HG03442 (cell line): ENCODE measurements at regions not wholly inside any gene's neighbourhood (a gene's known extent, or its start where the extent isn't known, plus 50 kb on each side); places are given as distances from the start of the nearest gene placed in this dataset.
"Not testable (repeated sequence)": the region's sequence is repeated elsewhere in the genome, so short reads cannot be mapped to it uniquely, and the experiment has no call there.

Source experiments
- ATAC-seq: cut with Tn5 transposase; IDR thresholded peaks from one replicate; pipeline ENCODE4 v1.9.1; 2021; ENCODE audit warnings: mild to moderate bottlenecking, moderate library complexity; ENCODE audit not compliant: unreplicated experiment

DNA sequence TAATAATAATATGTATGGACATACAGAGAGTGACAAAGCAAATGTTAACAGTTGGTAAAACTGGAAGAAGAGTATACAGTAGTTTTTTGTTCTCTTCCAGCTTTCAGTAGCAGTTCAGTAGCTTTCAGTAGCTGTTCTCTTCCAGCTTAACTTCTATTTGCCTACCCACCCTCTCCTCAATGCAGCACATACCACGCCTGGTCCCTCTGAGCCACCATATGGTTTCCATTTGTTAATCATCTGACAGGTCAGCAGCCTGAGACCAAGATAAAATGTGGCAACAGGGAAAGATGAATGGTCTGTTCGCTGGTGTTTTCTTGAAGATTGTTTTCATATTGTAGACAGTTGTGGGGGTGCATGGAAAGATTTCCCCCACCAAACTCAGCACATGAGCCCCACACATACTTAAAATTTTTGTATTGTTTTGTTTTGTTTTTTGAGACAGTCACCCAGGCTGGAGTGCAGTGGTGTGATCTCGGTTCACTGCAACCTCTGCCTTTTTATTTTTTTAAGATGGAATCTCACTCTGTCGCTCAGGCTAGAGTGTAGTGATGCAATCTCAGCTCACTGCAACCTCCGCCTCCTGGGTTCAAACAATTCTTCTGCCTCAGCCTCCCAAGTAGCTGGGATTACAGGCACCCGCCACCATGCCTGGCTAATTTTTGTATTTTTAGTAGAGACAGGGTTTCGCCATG is 56.8 kb downstream of the ATP6V0E2 start:
- not testable (repeated sequence) for ATAC-seq

DNA sequence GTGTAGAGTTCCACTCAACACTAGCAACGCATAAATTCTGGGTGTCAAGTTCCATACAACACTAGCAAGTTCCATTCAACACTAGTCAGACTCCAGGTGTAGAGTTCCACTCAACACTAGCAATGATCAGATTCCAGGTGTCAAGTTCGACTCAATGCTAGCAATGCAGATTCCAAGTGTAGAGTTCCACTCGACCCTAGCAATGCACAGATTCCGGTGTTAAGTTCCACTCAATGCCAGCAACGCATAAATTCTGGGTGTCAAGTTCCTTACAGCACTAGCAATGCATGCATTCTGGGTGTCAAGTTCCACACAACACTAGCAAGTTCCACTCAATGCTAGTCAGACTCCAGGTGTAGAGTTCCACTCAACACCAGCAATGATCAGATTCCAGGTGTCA is 60.0 kb downstream of the ATP6V0E2 start:
- ATAC-seq, result not testable (repeated sequence)

DNA sequence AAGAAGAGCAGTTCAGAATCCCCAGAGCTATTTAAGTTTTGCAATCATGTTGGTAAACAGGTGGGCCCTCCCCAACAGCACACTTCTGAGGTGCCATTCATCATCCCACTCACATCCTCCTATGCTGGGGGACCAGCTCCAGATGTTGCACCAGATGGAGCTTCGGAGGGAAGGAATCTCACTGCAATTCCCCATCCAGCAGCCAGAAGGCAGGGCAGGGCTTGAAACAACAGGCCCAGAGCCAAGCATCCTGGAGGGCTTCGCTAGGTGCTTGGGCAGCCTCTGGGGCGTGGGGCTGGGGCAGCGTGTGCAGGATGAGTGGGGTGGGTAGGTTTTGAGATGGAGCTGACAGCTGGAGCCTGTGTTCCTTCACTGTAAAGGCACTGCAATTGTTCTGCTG is 73.6 kb downstream of the ATP6V0E2 start:
- ATAC-seq, result not testable (repeated sequence)

DNA sequence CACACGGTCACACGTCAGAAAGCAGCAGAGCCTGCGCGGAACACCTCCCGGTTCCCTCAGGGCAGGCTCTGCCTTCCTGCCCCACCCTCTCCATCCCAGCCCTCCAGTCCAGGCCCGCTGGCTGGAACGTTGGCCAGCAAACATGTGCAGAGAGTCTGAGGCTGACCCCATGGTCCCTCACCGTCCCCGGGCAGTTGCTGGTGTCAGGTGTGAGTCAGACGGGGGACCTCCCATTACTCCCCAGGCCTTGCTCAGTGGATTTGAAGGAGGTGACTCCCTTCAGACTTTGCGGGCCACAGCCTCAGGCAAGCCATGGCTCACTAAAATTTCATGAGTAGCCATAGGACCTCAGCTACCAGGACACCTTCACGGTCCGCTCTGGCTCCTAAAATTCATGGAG is 74.7 kb downstream of the ATP6V0E2 start:
- not testable (repeated sequence) for ATAC-seq

DNA sequence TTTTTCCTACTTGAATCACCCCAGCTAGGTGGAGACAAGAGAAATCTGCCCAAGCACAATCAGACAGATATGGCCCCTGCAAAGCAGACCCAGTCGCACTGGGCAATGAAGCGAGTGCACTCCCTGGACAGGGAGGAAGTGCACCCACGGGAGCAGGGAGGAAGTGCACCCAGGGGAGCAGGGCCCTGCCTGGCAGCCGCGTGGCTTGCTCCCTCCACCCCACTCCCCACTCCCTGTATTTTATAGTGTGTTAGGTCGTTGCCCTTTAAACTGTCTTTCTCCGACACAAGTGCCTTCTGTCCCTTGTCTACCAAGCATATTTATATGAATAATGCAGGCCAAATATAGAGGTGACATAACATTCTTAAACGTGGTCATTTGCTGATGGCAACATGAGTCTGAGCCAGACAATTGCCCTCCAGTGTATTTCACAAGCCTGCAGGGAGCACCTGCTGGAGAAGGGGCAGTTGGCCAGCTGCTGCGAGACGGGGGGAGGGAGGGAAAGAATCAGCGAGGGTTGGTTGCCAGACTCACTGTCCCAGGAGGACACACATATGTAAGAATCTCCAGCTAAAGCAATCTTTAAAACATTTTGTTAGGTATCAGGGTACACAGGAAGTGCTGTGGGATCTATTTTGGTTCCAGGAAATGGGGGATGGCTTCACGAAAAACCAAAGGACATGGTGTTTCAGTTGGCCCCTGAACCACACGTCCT is 76.3 kb downstream of the ATP6V0E2 start:
- not testable (repeated sequence) for ATAC-seq

DNA sequence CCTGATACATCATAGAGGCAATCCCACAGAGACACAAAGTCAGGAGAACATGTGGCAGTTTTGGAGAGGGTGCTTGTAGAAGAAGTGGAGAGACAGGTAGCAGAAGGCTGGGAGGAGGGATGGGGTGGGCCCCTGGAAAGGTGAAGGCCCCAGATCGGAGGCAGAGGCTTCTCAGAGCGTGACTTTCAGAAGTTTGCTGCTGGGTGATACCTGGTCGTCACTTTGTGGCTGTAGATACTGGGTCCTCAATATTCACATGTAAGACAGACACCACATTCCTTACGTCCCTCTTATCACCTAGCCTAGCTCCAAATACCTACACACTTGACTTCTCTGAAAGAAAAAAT is 76.8 kb downstream of the ATP6V0E2 start:
- not testable (repeated sequence) for ATAC-seq

DNA sequence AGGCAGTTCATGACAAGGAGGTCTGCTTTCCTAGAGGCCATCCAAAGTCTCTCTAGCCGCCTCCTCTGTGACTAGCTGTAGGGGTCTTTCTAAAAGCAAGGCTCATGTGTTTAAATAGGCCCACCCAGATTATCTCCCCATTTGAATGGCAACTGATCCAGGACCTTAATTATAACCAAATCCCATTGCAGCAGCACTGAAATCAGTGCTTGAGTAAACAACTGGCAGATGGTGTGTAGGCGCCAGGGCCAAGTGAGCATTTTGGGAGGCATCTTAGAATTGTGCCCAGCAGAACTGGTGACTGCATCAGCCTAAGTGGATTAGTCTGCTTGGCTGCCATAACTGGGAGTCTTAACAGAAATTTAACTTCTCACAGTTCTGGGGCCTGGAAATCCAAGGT is 77.8 kb downstream of the ATP6V0E2 start:
- not testable (repeated sequence) for ATAC-seq

DNA sequence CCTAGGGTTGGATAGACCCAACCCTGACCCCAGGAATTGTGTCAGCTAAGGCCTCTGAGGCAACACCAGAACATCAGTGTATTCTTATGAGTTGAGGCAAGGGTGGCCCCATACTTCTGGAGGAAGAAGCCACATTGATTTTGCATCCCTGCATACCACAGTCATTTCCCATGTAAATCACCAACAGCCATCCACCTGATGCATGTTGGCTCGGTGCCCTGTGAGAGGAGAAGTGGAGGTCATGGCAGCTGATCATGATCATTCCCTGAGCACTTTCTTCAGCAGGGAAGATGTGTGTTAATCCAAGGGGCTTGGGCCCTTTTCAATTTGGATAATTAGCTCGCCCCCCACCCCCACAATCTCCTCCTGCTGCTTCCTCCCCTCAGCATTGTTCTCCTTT is 85.1 kb downstream of the ATP6V0E2 start:
- not testable (repeated sequence) for ATAC-seq

DNA sequence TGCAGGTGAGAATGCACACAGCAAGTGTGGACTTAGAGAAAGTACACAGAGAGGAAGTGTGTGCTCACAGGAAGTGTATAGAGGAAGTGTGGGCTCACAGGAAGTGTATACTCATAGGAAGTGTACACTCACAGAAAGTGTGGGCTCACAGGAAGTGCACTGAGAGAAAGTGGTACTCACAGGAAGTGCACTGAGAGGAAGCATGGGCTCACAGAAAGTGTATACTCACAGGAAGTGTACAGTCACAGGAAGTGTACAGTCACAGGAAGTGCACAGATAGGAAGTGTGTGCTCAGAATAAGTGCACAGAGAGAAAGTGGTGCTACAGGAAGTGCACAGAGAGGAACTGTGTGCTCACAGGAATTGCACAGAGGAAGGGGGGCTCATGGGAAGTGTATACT is 87.1 kb downstream of the ATP6V0E2 start:
- ATAC-seq, result not testable (repeated sequence)

DNA sequence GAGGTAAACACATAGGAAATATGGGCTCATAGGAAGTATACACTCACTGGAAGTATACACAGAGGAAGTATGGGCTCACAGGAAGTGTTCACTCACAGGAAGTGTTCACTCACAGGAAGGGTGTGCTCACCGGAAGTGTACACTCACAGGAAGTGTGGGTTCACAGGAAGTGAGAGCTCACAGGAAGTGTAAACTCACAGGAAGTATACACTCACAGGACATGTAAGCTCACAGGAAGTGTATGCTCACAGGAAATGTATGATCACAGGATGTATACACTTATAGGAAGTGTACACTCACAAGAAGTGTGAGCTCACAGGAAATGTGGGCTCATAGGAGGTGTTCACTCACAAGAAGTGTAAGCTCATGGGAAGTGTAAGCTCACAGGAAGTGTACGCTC is 88.1 kb downstream of the ATP6V0E2 start:
- ATAC-seq, result not testable (repeated sequence)

DNA sequence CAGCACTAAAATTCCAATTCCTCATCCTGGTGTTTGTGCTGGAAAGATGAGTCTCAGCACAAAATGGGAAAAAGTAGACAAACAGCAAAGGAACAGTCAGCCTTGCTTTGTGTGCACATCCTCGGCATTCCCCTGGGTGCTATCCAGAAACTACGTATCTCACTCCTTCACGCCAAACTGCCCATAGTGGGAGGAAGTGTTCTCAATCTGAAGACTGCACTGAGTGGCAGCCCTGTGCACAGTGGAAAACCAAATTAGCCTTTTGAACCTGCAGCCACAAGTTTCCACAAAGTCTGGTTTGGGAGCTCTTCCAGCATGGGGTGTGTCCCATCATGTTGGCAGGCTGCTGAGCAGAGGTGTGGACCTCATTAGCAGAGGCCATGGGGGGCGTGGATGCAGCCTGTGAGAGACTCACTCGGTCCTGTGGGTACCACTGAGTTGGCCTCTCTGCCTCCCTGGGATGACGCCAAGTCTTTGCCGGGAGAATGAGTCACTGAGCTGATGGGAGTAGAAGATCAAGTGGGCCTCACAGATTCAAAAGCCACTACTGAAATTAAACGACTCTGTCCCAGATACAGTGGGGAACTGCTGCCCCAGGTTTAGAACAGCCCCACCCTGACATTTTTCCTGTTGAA is 89.0 kb downstream of the ATP6V0E2 start:
- ATAC-seq, result not testable (repeated sequence)

DNA sequence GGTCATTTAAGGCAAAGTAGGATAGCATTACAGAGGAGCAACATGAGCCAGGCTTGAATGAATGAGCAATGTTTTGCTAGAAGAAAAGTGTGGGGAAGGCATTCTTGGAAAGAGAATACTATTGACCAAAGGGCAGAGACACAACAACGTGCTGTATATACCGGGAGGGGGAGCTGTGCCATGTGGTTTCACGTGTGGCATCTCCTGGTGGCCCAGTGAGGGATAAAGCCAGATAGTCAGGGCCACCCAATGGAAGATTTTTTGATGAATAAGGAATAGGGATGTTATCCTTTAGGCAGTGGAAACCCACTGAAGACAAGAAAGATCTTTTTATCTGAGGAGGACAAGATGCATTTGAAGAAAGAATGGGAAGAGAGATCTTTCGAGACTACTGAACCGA is 90.2 kb downstream of the ATP6V0E2 start:
- not testable (repeated sequence) for ATAC-seq

DNA sequence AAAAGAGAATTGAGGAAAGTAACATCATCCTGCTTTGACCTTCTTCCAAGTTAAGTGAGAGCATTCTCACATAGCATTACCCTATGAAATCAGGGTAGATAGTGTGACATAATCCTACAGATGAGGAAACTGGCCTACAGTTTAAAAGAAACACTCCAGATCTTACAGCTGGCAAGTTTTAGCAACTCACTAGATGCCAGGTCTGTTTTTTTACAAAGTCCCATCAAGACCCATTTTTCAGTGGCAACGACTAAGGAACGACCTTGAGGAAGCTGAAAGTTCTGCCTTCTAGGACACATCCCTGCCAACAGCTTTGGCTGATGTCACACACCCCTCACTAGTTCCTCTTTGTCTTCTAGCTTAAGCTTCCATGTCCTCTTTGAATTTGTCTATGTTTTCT is 92.7 kb downstream of the ATP6V0E2 start:
- not testable (repeated sequence) for ATAC-seq

DNA sequence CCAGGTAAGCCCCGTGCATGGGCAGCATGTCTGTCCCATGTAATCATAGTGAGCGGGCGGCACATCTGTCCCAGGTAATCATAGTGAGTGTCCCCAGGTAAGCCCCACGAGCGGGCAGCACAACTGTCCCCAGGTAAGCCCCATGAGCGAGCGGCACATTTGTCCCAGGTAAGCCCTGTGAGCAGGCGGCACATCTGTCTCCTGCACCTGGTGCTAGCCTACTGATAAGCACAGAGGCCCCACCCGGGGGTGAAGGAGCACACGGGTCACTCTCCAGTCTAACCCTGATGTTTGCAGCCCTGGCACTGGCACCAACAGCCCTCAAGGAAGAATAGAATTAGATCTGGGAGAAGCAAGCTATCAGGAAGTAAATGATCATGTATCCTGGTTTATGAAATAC is 99.2 kb downstream of the ATP6V0E2 start:
- ATAC-seq, result not testable (repeated sequence)

DNA sequence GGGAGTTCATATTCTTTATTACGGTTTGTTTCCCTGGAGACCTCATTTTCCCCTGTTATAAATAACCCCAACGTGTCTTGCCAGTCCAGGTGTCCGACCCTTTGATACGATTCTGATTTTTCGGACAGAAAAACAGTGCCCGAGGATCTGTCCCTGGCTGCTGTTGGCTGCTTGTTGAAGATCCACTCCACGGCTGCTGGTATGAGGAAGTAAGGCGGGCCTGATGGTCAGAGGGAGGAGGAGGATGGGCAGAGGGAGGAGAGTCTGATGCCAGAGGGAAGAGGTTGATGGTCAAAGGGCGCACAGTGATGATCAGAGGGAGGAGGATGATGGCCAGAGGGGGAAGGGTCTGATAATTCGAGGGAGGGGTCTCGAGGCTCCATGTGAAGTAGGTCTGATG is 99.9 kb downstream of the ATP6V0E2 start:
- not testable (repeated sequence) for ATAC-seq

DNA sequence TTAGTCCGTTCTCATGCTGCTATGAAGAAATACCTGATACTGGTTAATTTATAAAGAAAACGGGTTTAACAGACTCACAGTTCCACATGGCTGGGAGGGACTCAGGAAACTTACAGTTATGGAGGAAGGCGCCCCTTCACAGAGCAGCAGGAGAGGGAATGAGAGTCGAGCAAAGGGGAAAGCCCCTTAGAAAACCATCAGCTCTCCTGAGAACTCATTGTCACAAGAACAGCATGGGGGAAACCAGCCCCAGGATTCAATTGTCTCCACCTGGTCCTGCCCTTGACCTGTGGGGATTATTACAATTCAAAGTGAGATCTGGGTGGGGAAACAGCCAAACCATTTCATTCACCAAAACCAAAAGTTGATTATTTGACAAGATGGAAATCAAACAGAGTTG is 101.8 kb downstream of the ATP6V0E2 start:
- ATAC-seq, result not testable (repeated sequence)

DNA sequence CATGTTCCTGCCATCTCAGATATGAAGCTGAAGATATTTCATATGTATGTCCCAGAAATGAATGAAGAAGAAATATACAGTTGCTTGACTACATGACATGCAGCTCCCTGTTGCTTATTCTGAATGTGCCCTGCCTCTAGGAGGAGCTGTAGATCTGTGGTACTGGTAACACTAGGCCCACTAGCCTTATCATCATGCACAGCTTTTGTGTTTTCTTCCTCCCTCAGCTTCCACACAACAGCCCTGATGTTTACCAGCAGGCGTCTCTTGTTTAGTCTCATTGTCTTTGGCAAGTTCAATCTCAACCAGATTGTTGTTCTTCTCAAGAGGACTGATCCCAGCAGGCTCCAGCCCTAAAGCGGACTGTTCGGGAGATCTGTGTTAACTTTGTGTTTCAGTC is 104.8 kb downstream of the ATP6V0E2 start:
- not testable (repeated sequence) for ATAC-seq

DNA sequence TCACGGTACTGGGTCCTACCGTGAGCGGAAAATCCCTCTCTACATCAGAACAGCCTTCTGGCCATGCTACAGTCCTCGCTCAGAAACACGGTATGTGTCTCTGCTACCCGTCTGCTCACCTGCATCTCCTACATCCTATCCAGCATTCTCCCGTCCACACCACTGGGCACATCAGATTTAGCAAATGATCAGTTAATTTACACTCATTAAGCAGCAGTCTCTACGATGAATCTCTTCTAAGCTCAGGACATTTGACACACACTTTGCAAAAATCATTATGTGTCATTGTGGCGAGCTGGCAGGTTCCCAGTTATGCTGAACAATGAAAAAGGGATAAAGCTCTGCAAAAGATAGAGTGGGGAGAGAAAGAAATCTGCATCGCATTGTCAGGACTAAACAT is 105.2 kb downstream of the ATP6V0E2 start:
- not testable (repeated sequence) for ATAC-seq

DNA sequence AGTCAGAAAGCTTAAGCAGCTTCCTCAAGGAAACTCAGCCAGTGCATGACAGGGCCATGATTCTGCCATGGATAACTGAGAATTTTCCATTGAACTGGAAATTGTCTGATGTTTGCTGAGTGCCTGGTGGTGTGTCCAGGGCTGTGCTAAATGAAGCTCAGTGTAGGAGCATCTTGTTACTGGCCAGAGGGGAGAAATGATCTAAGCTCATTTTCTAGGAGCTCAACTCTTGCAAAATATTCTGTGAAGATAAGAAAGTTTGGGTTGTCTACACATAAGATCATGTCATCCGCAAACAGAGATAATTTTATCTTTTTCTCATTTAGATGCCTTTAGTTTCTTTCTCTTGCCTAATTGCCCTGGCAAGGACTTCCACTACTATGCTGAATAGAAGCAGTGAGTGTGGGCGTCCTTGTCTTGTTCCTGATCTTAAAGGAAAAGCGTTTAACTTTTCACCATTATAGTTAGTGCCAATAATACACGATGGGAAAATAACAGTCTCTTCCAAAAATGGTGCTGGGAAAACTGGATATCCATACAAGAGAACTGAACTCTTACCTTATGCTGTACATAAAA is 108.9 kb downstream of the ATP6V0E2 start:
- not testable (repeated sequence) for ATAC-seq

DNA sequence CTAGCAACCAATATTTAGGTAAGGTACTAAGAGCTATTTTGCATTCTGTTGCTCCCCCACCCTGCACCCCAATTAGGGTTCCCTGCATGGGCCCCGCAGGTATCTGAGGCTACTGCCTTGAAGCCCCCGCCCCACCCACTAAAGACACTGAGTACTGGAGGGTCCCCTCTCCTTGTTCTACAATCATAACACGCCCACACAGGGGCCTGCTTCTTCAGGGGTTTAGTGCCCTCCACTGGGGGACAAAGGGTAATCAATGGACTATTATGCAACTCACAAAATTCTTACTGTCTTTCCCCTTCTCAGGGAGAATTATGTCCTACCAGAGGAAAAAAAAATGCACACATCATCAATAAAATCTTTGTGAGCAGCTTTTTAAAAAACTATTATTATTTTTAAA is 113.1 kb downstream of the ATP6V0E2 start:
- ATAC-seq, result not testable (repeated sequence)

DNA sequence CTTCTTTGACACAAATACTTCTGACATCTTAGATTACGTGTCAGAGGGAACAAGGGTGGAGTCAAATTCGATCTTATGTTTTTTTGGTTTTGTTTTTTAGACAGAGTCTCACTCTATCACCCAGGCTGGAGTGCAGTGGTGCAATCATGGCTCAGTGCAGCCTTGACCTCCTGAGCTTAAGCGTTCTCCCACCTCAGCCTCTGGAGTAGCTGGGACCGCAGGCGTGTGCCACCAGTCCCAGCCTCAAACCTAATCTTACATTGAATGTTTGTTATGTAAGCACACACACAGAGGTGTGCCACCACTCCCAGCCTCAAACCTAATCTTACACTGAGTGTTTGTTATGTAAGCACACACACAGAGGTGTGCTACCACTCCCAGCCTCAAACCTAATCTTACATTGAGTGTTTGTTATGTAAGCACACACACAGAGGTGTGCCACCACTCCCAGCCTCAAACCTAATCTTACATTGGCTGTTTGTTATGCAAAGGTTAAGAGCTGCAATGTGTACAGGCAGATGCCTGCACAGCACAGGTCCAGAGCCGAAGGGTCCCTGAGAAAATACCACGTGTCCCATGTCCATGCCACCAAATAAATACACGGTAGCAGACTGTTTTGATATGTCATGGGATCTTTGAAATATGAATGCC is 118.0 kb downstream of the ATP6V0E2 start:
- not testable (repeated sequence) for ATAC-seq
